ENCODE measurements at regions not wholly inside any gene's neighbourhood (a gene's known extent, or its start where the extent isn't known, plus 50 kb on each side); places are given as distances from the start of the nearest gene placed in this dataset.
A peak's percentile ranks its signal among the peaks of the same experiment; 100 is the strongest.

- TF ChIP-seq KAT8 (CRISPR knock-in tag; IDR thresholded peaks at IDR 0.05) (no peak; the same call in none of the 2 replicates), ZNF879 (CRISPR knock-in tag; IDR thresholded peaks at IDR 0.05) (no peak), TGIF2 (CRISPR knock-in tag; IDR thresholded peaks at IDR 0.05) (0 out of 2 replicates have a peak, but pooled peaks have one; percentile 58), SPEN (CRISPR knock-in tag; IDR thresholded peaks at IDR 0.05; ENCODE audit: low read depth) (0 out of 2 replicates have a peak, but pooled peaks have one; percentile 54), GATAD1 (CRISPR knock-in tag; IDR thresholded peaks at IDR 0.05) (peak; percentile 30; the same call in 1 of the 2 replicates), ZNF574 (CRISPR knock-in tag; IDR thresholded peaks at IDR 0.05) (0 out of 2 replicates have a peak, but pooled peaks have one; percentile 7), ATRX (CRISPR knock-in tag; IDR thresholded peaks at IDR 0.05; ENCODE audit: borderline replicate concordance) (no peak), FOXJ3 (CRISPR knock-in tag; IDR thresholded peaks at IDR 0.05; ENCODE audit: borderline replicate concordance) (peak; percentile 44; the same call in 1 of the 2 replicates), ZNF841 (CRISPR knock-in tag; IDR thresholded peaks at IDR 0.05; ENCODE audit: borderline replicate concordance) (no peak), ZNF362 (CRISPR knock-in tag; IDR thresholded peaks at IDR 0.05; ENCODE audit: borderline replicate concordance) (0 out of 2 replicates have a peak, but pooled peaks have one; percentile 23), FOXO1 (CRISPR knock-in tag; IDR thresholded peaks at IDR 0.05) (no peak), ZNF296 (CRISPR knock-in tag; conservative IDR thresholded peaks at IDR 0.05) (no peak), SALL1 (CRISPR knock-in tag; IDR thresholded peaks at IDR 0.05) (peak; percentile 82), MEIS2 (CRISPR knock-in tag; IDR thresholded peaks at IDR 0.05) (peak; percentile 33; the same call in 1 of the 2 replicates), ARID3A (IDR thresholded peaks at IDR 0.05; ENCODE audit: low read depth, low read length) (peak; percentile 75), DNMT1 (CRISPR knock-in tag; IDR thresholded peaks at IDR 0.05) (no peak), SP4 (CRISPR knock-in tag; IDR thresholded peaks at IDR 0.05) (0 out of 2 replicates have a peak, but pooled peaks have one; percentile 46), ZEB1 (IDR thresholded peaks at IDR 0.05; ENCODE audit: insufficient replicate concordance, low read depth) (peak; percentile 71), ZUFSP (CRISPR knock-in tag; IDR thresholded peaks at IDR 0.05; ENCODE audit: borderline replicate concordance) (no peak), ZFYVE20 (CRISPR knock-in tag; IDR thresholded peaks at IDR 0.05; ENCODE audit: borderline replicate concordance, low read depth) (no peak), PRPF4 (IDR thresholded peaks at IDR 0.05; ENCODE audit: low read depth, low read length, poor library complexity, severe bottlenecking) (no peak), ZNF274 (CRISPR knock-in tag; IDR thresholded peaks at IDR 0.05) (peak; percentile 37; the same call in 1 of the 2 replicates)
These were observed 344.7 kb downstream of the BUD13 start (continued) for GRCh38 chr11:116427903-116428637.

All from HepG2 (cell line).